Stimulated activated CD4-positive, alpha-beta T cell treated with anti-CD3 and anti-CD28 coated beads, Interleukin-4, amount 100 ng/mL, for 24 hours (primary cell): ENCODE measurements at regions not wholly inside any gene's neighbourhood (a gene's known extent, or its start where the extent isn't known, plus 50 kb on each side); places are given as distances from the start of the nearest gene placed in this dataset.

ENCODE experiments used
- DNase-seq: peaks from one replicate; pipeline ENCODE4 v3.0.0-alpha.2; 2020

- DNase-seq = no peak
These were observed 146.4 kb upstream of the GGTLC1 start for GRCh38 chr20:24134930-24135329.

DNA sequence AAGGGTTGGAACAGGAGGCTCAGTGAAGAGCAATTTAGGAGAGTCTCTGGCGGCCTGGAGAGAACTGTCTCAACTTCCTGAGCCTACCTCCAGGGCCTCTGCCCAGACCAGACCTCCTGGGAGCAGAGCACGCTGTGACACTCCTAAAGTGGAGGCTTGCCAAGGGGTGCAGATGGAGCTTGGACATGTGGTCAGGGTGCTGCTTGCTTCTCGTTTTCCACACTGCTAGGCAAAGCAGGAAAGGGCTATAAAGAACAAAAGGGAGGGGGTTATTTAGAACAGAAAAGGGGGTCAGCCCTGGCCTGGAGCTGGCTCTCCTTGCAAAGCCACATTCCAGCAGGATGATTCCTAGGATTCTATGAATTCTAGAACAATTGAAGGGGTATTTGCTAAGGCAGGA is 145.7 kb upstream of the GGTLC1 start:
- DNase-seq = no peak

DNA sequence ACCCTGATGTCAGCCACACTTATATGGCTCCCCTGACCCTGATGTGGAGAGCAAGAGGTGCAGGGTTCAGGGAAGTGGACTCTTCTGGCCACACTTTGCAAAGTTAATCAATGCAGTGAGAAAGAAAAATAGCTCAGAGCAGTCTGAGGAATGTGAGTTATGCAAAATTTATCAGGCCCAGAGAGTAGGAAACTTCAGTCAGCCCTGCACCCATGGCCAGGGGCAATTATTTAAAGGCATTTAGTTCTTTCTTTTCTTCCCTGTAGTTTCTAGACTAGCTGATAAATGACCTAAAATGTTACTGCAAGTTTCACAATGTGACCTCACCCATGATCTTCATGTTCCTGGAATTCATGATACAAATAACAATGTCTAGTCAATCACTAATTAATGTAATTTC is 143.7 kb upstream of the GGTLC1 start:
- DNase-seq = no peak

DNA sequence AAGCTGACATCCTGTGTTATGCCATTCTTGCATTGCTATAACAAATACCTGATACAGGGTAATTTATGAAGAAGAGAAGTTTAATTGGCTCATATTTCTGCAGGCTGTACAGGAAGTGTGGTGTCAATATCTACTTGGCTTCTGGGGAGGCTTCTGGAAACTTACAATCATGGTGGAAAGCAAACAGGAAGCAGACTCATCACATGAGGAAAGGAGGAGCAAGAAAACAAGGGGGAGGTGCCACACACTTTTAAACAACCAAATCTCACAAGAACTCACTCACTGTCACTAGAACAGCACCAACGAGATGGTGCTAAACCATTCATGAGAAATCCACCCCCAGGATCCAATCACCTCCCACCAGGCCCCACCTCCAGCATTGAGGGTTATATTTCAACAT is 143.1 kb upstream of the GGTLC1 start:
- DNase-seq = no peak

GRCh38 chr20:24131281-24131680 is 142.7 kb upstream of the GGTLC1 start:
- no peak for DNase-seq

DNA sequence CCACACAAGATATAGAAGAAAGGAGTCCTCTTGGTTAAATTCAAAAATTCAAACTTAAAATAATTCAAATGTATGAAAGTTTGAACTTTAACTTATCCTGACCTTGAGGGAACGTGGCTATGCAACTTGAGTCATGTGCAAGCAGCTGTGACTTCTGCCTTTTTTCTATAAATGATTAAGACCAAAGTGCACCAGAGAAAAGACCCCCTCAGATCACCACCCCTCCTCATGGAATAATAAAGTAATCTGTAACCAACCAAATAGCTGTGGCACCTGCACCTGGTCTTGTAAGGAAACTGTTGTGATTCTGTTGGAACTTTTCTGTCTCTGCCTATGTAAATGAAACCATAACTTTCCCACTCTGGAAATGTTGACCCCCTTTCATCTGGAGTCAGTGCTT is 141.1 kb upstream of the GGTLC1 start:
- no peak for DNase-seq

DNA sequence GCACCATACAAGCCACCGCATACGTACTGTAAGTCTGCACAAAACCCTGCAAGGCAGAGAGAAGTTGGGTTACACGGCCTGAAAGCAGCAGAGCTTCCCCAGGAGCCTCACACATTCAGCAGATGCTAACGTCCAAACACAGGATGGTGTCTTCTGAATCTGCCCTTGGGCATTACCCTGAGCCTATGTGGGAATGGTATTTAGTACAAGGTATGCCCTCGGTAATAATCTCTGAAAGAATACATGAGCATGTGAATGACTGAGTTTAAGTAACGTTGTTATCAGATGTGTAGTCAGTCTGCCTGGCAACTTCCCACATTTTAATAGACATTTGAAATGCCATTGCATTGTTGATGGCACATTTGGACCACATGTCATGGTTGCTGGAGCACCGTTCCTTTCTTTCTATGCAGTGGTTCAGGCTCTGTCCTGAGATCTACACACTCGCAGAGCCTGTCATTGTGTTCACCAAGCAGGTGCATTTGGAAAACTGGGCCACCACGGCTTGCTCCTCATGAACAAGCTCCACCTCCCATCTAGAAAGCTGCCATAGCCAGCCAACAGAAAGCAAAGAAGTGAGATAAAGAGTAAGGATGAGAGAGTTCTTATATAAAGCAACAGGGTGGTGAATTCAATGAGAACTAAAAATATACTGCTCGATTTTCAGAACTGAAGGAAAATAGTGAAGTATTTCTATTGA is 136.5 kb upstream of the GGTLC1 start:
- no peak for DNase-seq

DNA sequence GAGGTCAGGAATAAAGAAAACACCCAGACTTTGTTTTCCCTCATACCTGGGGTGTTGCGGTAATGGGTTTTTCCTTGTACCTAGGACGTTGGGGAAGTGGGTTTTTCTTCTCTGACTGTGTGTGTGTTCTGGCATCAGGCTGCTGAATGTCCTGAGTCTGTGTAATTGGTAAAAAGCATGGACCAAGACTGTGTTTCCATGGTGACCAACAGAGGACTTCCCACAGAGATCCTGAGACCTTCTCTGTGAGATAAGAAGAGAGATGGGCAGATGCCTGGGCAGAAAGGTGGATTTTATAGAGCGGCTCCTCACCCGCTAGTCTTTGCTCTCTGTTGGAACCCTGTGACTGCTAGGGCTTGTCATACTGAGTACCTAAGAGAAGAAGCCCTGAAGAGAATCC is 135.4 kb upstream of the GGTLC1 start:
- DNase-seq = no peak

- DNase-seq = no peak
These were observed 130.0 kb upstream of the GGTLC1 start for GRCh38 chr20:24118441-24119175.

DNA sequence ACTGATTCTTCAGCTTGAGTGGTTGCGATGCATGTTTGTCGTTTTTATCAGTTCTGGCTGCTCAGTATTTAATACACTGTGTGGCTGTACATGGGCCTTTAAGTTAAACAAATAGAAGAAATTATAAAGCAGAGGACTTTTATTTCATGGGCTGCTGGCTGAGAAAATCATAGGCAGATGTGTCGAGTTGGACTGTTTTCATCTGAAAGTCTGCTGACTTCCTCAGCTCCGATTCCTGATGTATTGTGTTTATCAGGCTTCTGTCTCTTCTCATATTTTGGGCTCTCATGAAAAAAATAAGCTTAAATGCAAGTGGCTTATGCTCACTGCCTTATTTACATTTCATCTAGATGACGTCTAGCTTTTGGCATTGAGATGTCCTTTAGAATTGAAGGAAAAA is 129.5 kb upstream of the GGTLC1 start:
- DNase-seq = no peak

- no peak for DNase-seq
These were observed 128.8 kb upstream of the GGTLC1 start for GRCh38 chr20:24117383-24117782.

DNA sequence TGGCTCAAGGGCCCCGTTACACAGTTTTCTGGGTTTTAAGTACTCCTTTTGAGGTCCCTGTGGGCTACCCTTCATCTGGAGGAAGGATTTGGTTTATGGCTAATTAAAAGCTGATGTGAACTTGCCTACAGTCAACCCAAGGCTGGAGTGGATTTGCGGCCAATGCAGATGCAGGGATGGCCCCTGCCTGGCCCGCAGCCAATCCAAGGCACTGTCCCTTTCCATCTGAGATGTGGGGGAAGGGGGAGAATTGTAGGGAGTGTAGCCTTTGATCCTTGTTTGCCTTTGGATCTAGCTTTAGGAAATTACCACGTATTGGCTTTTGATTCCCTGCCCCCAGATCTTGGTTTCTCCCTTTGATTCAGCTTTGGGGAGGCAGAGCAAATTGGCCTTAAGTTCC is 128.0 kb upstream of the GGTLC1 start:
- DNase-seq = no peak

DNA sequence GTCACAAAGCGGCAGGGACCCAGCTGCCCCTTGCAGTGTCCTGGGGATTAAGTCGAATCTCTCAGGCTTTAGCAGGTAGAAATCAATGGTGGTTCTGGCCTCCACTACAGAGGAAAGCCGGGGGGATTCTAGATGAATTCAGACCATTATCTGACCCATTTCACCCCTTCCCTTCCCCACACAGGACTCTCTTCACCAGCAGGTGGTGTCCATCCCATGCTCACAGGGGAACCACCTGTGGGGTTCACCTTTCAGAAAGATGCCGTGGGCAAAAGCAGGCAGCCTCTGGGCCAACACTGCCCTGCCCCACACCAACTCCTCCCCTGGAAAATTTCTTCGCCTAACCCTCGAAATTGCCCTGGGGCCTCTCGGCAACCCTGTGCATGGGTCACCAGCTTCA is 123.8 kb upstream of the GGTLC1 start:
- DNase-seq = no peak

- no peak for DNase-seq
These were observed 123.3 kb upstream of the GGTLC1 start for GRCh38 chr20:24111858-24112257.

DNA sequence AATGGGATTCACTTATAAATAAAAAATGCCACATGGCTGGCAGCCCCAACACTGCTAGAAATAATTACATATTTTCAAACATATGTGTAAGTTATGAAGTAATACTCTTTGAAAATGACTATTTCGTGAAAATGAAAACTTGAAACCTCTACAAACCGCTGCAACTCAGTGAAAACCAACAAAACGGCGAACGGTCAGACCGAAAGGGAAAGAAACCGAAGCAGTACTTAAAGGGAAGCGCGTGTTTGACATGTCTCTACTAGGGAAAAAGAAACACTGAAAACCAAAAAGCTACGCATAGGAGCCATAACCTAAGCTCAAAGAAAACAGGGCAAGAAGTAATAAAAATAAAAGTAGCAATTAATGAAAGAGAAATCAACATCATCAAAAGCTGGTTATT is 121.0 kb upstream of the GGTLC1 start:
- DNase-seq = no peak

- DNase-seq = peak; percentile 12
These were observed 120.4 kb upstream of the GGTLC1 start for GRCh38 chr20:24109008-24109407.

- no peak for DNase-seq
These were observed 120.0 kb upstream of the GGTLC1 start for GRCh38 chr20:24108581-24108980.

- no peak for DNase-seq
These were observed 118.3 kb upstream of the GGTLC1 start for GRCh38 chr20:24106801-24107445.

DNA sequence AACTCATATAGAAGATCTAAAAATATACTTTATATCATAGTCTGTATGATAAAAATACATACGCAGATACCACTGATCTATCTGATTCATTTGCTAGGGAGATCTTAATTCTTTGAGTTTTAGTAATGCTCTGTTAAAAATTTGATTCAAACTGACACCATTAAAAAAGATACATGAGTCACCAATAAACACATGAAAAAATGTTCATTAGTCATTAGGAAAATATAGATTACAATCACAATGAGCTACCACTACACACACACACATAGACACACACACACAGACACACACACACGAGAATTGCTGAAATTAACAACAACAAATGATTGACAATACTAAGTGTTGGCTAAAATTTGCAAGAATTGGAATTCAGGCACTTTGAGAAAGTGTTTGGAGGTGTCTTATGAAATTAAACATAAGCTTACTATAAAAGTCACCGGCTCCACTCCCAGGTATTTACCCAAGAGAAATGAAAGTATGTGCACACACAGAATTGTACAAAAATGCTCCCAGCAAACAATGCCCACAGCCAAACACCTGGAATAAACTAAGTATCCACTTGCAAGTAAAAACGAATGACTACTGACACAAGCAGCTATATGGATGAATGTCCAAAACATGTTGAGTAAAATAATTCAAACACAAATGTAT is 117.7 kb upstream of the GGTLC1 start:
- no peak for DNase-seq

GRCh38 chr20:24102749-24103333 is 114.3 kb upstream of the GGTLC1 start:
- DNase-seq = no peak

- no peak for DNase-seq
These were observed 113.7 kb upstream of the GGTLC1 start for GRCh38 chr20:24102290-24102689.

GRCh38 chr20:24100370-24101011 is 111.9 kb upstream of the GGTLC1 start:
- DNase-seq = peak; percentile 54

DNA sequence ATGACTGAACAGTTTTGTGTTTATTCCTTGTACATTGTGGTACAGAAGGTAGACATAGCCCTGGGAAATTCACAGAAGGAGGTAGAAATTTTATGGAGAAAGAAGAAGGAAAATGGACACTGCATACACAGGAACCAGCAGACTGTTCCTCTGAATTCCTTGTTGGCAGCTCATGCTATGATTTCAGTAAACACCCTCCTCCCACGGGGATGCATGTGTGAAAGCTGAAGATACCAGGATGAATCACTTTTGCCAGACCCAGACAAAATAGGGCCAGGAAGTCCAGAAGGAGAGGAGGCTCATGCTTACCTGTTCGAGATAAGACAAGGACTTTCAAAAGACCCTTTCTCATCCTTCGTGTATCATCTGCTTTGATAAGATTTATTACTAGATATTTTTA is 110.3 kb upstream of the GGTLC1 start:
- no peak for DNase-seq
